K562 (cell line): ENCODE measurements at regions not wholly inside any gene's neighbourhood (a gene's known extent, or its start where the extent isn't known, plus 50 kb on each side); places are given as distances from the start of the nearest gene placed in this dataset.

Source experiments
- ATAC-seq: fragments of 200-7000 bp; cut with Tn5 transposase; 3 replicates; pipeline ENCODE4 v1.9.1; 2020; ENCODE audit warnings: moderate library complexity
- BruUV-seq: library from RNA; stranded (reverse); fragments of 400-500 nt; replicated peaks from 2 replicates; lab custom pipeline; 2021; lab: Mats Ljungman, UMichigan
- CTCF ChIA-PET: fragments of 300-600 bp; formaldehyde crosslinking; extraction: SDS; loops from one replicate; lab custom pipeline; 2021; ENCODE audit warnings: low intra/inter-chr PET ratio; lab: Yijun Ruan, JAX
- POLR2A ChIA-PET: fragments of 300-600, 350-650 bp; sonication (Branson Sonifier 250); formaldehyde crosslinking; extraction: SDS; loops from one replicate; lab custom pipeline; 2021; ENCODE audit warnings: antibody characterized with exemption, inconsistent platforms; lab: Yijun Ruan, JAX
- DNase-seq, 4 experiments: peaks; one replicate each; pipeline versions ENCODE4 v3.0.0 to v3.0.0-alpha.2; 2011 to 2018; ENCODE audit warnings: low spot score in 3 of 4, mixed read lengths in 3 of 4; ENCODE audit errors: extremely low read depth in 1 of 4
- FAIRE-seq: peaks from 2 replicates; lab custom pipeline; 2011; peaks lifted over from hg19 to GRCh38; lab: Jason Lieb, UNC
- H2AFZ ChIP-seq: 2 replicates; pipeline ENCODE4 v1.6.0; 2011; ENCODE audit warnings: low read depth, low read length, control low read depth, inconsistent platforms
- H3K27ac ChIP-seq: fragments of 200-600 bp; 3 replicates; pipeline ENCODE4 v1.8.0; 2011; ENCODE audit warnings: low read depth, mild to moderate bottlenecking, control low read depth, inconsistent platforms, low read length, moderate library complexity, mixed read lengths; ENCODE audit errors: extremely low read depth
- H3K27me3 ChIP-seq, 2 experiments: fragments of 300-600 bp in 1 of 2; 2 replicates in 1 of 2; 3 replicates in 1 of 2; pipeline versions ENCODE4 v1.6.0 to v1.8.0; 2011; ENCODE audit warnings: inconsistent platforms in 2 of 2, low read length in 2 of 2, mild to moderate bottlenecking in 1 of 2, mixed read lengths in 1 of 2, moderate library complexity in 1 of 2; ENCODE audit not compliant: control insufficient read depth in 2 of 2, insufficient read depth in 2 of 2
- H3K36me3 ChIP-seq: fragments of 300-600 bp; 3 replicates; pipeline ENCODE4 v1.8.0; 2011; ENCODE audit warnings: mild to moderate bottlenecking, low read length, inconsistent platforms; ENCODE audit not compliant: control insufficient read depth, insufficient read depth
- H3K4me1 ChIP-seq, 2 experiments: fragments of 200-600 bp in 1 of 2; replicated peaks in 1 of 2; 2 replicates in 1 of 2; 3 replicates in 1 of 2; pipeline versions ENCODE4 v1.5.1 to v1.8.0; 2011; ENCODE audit warnings: inconsistent platforms in 2 of 2, low read length in 2 of 2, mild to moderate bottlenecking in 1 of 2, mixed read lengths in 1 of 2, moderate library complexity in 1 of 2; ENCODE audit not compliant: control insufficient read depth in 2 of 2, insufficient read depth in 2 of 2
- H3K4me2 ChIP-seq: 2 replicates; pipeline ENCODE4 v1.6.1; 2011; ENCODE audit warnings: low read length, control low read depth, inconsistent platforms, mixed read lengths; ENCODE audit not compliant: insufficient read depth
- H3K4me3 ChIP-seq: fragments of 200-600 bp; sonication (generic), shearing (Covaris generic); 2 replicates; pipeline ENCODE4 v1.5.1; 2016; ENCODE audit warnings: control low read depth, inconsistent platforms
- H3K79me2 ChIP-seq: fragments of 200-600 bp; 3 replicates; pipeline ENCODE4 v1.8.0; 2011; ENCODE audit warnings: low read length, inconsistent platforms; ENCODE audit not compliant: control insufficient read depth, insufficient read depth
- H3K9ac ChIP-seq, 2 experiments: 2 replicates each; pipeline versions ENCODE4 v1.6.0 to v1.6.1; 2011; ENCODE audit warnings: low read depth in 2 of 2, low read length in 2 of 2, control low read depth in 1 of 2, inconsistent platforms in 1 of 2, mild to moderate bottlenecking in 1 of 2, mixed read lengths in 1 of 2; ENCODE audit not compliant: insufficient read depth in 1 of 2
- H3K9me1 ChIP-seq: one replicate; pipeline ENCODE4 v1.6.0; 2011; ENCODE audit warnings: inconsistent platforms, mild to moderate bottlenecking, low read length, moderate library complexity; ENCODE audit not compliant: control insufficient read depth, insufficient read depth
- H3K9me3 ChIP-seq: replicated peaks from 2 replicates; pipeline ENCODE4 v1.5.1; 2011; ENCODE audit warnings: low read depth, low read length, inconsistent platforms; ENCODE audit not compliant: control insufficient read depth, insufficient read depth
- H4K20me1 ChIP-seq: replicated peaks from 2 replicates; pipeline ENCODE4 v1.6.1; 2011; ENCODE audit warnings: low read length, inconsistent platforms, mixed read lengths; ENCODE audit not compliant: control insufficient read depth, insufficient read depth
- ARID4B ChIP-seq: sonication (generic); formaldehyde crosslinking; IDR thresholded peaks from 2 replicates; pipeline ENCODE4 v1.8.0; 2022; ENCODE audit warnings: mild to moderate bottlenecking, missing genetic modification reagents
- BRD9 ChIP-seq: fragments of 450-650 bp; IDR thresholded peaks from 2 replicates; pipeline ENCODE4 v1.6.1; 2018; ENCODE audit warnings: low read depth; ENCODE audit not compliant: partially characterized antibody
- KDM4B ChIP-seq, 2 experiments: fragments of 450-650 bp in 1 of 2; sonication (generic) in 1 of 2; IDR thresholded peaks; 2 replicates each; pipeline ENCODE4 v1.6.1; 2016 to 2017; ENCODE audit warnings: borderline replicate concordance in 2 of 2, antibody characterized with exemption in 1 of 2, low read depth in 1 of 2, mild to moderate bottlenecking in 1 of 2
- KLF6 ChIP-seq: fragments of 250-450 bp; sonication (Bioruptor Pico); IDR thresholded peaks from 2 replicates; pipeline ENCODE4 v1.4.0; 2020; ENCODE audit warnings: mild to moderate bottlenecking, moderate library complexity, borderline replicate concordance
- NEUROD1 ChIP-seq: fragments of 150-350 bp; IDR thresholded peaks from 2 replicates; pipeline ENCODE4 v1.6.1; 2014; ENCODE audit warnings: borderline replicate concordance, low read length, low read depth; ENCODE audit not compliant: partially characterized antibody
- RBM15 ChIP-seq: fragments of 200-400 bp; formaldehyde crosslinking; IDR thresholded peaks from 2 replicates; pipeline ENCODE4 v1.6.1; 2018; ENCODE audit warnings: mild to moderate bottlenecking, low read length, moderate library complexity; ENCODE audit not compliant: insufficient read depth
- THRA ChIP-seq: fragments of 450-650 bp; IDR thresholded peaks from 2 replicates; pipeline ENCODE4 v1.6.1; 2017; ENCODE audit warnings: mild to moderate bottlenecking, moderate library complexity
- ZBED1 ChIP-seq: IDR thresholded peaks from 2 replicates; pipeline ENCODE4 v1.6.1; 2014
- ZNF175 ChIP-seq: fragments of 200-800 bp; sonication (Bioruptor generic); IDR thresholded peaks from 2 replicates; pipeline ENCODE4 v1.6.1; 2016; ENCODE audit warnings: low read depth, mild to moderate bottlenecking, missing genetic modification characterization, missing compliant biosample characterization
- ZNF311 ChIP-seq: fragments of 250-450 bp; sonication (Bioruptor Pico); IDR thresholded peaks from 2 replicates; pipeline ENCODE4 v1.4.0; 2020; ENCODE audit warnings: mild to moderate bottlenecking, moderate library complexity
- ZNF316 ChIP-seq: fragments of 450-650 bp; IDR thresholded peaks from 2 replicates; pipeline ENCODE4 v1.6.1; 2016
- ZNF436 ChIP-seq: fragments of 250-450, 450-650 bp; sonication (Bioruptor Pico); formaldehyde crosslinking; IDR thresholded peaks from 2 replicates; pipeline ENCODE4 v1.7.0; 2020; ENCODE audit warnings: mild to moderate bottlenecking
- WGBS: fragments of 100-300 bp; shearing (Covaris generic); methylation state at CpG from one replicate; pipeline ENCODE4 v1.1.6; 2016; ENCODE audit warnings: low coverage, mixed read lengths; ENCODE audit not compliant: insufficient coverage; ENCODE audit errors: missing lambda C conversion rate; 5-methylcytosine and 5-hydroxymethylcytosine counted together
- in situ Hi-C: fragments of 300-500 bp; cut with MboI; formaldehyde crosslinking; loops from 4 replicates; pipeline ENCODE4 v1.15.0; 2018; ENCODE audit warnings: inconsistent platforms, mixed read lengths
- intact Hi-C: fragments of 100-400 bp; cut with micrococcal nuclease; formaldehyde crosslinking; loops from 2 replicates; pipeline ENCODE4 v1.14.2; 2022

- Histone ChIP-seq H3K9ac (no peak overlapping the region), H3K4me3 (no peak overlapping the region), H4K20me1 (no peaks in the 10 kb centered on the region), H3K4me2 (no peak overlapping the region), H2AFZ (no peak overlapping the region), H3K9me1 (no peaks in the 10 kb centered on the region), H3K36me3 (no peaks in the 10 kb centered on the region), H3K79me2 (no peaks in the 10 kb centered on the region), H3K27me3 (no peaks in the 10 kb centered on the region; a peak in 1 of 5 replicates), H3K27ac (no peak overlapping the region), H3K9me3 (no peaks in the 10 kb centered on the region), H3K4me1 (no peaks in the 10 kb centered on the region)
- FAIRE-seq (no peak), ATAC-seq (no peak), DNase-seq (no peak)
- POLR2A ChIA-PET: no interaction called here
- TF ChIP-seq ZNF311 (CRISPR knock-in tag): no peak
- no peak for TF ChIP-seq ZBED1
- no peak for TF ChIP-seq RBM15
- no peak for TF ChIP-seq KDM4B (IDR thresholded peaks at IDR 0.05; ENCODE audit: borderline replicate concordance in 2 of 2, low read depth in 1 of 2)
- no peak for TF ChIP-seq KLF6 (CRISPR knock-in tag)
- WGBS: 0% methylated on average over 4 of the region's 4 CpGs
- intact Hi-C loops: no loop called here
- in situ Hi-C loops: no loop called here
- CTCF ChIA-PET: no interaction called here
- BruUV-seq: no TSS peak
Observed at GRCh38 chr1:5574641-5575040, 417.6 kb downstream of the NPHP4 start.

- DNase-seq: no peak
- Histone ChIP-seq H4K20me1 (no peaks in the 10 kb centered on the region), H3K4me2 (no peak overlapping the region), H3K79me2 (no peaks in the 10 kb centered on the region), H3K36me3 (no peaks in the 10 kb centered on the region), H3K27ac (no peak overlapping the region), H3K27me3 (no peaks in the 10 kb centered on the region; a peak in 1 of 5 replicates), H3K9ac (no peak overlapping the region), H3K4me3 (no peak overlapping the region), H3K9me3 (no peaks in the 10 kb centered on the region), H2AFZ (no peak overlapping the region), H3K9me1 (no peaks in the 10 kb centered on the region), H3K4me1 (no peaks in the 10 kb centered on the region)
- WGBS: 0% methylated on average over 2 of the region's 2 CpGs
- ChIA-PET POLR2A (no interaction called here), CTCF (no interaction called here)
- in situ Hi-C loops (no loop called here), intact Hi-C loops (no loop called here)
- no peak for FAIRE-seq
- no TSS peak for BruUV-seq
- ATAC-seq: no peak
- no peak for TF ChIP-seq ZNF436 (CRISPR knock-in tag)
- no peak for TF ChIP-seq KLF6 (CRISPR knock-in tag)
- no peak for TF ChIP-seq NEUROD1
- TF ChIP-seq ZNF316: no peak
- TF ChIP-seq ARID4B (CRISPR knock-in tag): no peak
- no peak for TF ChIP-seq BRD9
- no peak for TF ChIP-seq THRA
- TF ChIP-seq ZNF175 (CRISPR knock-in tag): no peak
Observed at GRCh38 chr1:5572794-5573193, 419.4 kb downstream of the NPHP4 start.
